ENCODE measurements at regions not wholly inside any gene's neighbourhood (a gene's known extent, or its start where the extent isn't known, plus 50 kb on each side); places are given as distances from the start of the nearest gene placed in this dataset.
"Not testable (repeated sequence)": the region's sequence is repeated elsewhere in the genome, so short reads cannot be mapped to it uniquely, and the experiment has no call there.

- in situ Hi-C loops (cut with HindIII; ENCODE audit: low sequenced_read_pairs) = no loop called here
- no peak for DNase-seq (ENCODE audit: low spot score)
Measured at GRCh38 chr12:60212159-60213000, 616.6 kb downstream of the SLC16A7 start.

DNA sequence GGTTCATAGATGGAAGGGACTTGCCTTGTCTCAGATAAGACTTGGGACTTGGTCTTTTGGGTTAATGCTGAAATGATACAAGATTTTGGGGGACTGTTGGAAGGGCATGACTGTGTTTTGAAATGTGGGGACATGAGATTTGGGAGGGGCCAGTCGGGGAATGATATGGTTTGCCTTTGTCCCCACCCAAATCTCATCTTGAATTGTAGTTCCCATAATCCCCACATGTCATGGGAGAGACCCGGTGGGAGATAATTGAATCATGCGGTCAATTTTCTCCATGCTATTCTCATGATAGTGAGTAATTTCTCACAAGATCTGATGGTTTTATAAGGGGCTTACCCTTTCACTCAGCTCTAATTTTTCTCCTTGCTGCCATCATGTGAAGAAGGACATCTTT lies 617.4 kb downstream of the SLC16A7 start:
- DNase-seq (ENCODE audit: low spot score); in situ Hi-C loops (cut with HindIII; ENCODE audit: low sequenced_read_pairs): not testable (repeated sequence)

DNA sequence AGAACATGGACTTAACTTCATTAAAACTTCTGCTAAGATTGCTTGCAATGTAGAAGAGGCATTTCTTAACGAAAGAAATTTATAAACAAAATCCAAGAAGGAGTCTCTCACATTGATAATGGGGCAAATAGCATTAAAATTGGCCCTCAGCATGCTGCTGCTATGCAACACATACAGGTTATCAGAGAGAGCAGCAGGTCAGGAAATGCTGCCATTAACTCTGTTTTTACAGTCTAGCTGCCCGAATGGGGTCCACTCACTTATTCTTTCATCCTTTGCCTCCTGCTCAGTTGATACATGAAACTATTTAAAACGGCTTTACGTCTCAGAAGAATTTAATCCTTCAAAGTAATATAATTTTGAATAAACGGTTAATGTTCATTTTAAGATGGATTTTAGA lies 620.4 kb downstream of the SLC16A7 start:
- no peak for DNase-seq (ENCODE audit: low spot score)
- in situ Hi-C loops (cut with HindIII; ENCODE audit: low sequenced_read_pairs) = no loop called here

DNA sequence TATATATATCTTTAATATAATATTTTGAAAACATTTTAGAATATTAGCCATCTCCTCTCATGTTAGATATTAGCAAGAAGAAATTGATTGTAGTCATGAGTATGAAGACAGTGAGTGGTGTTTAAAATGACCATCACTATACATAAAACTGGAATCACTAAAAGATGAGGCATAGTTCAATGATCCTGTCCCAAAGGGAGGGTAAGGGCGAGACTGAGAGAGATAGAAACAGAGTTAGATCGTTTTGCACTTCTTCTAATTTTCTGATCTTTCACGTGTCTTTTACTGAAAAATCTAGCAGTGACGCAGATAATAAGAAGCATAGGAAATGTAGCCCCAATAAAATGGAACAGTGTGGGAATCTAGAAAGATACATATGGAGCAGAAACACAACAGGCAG lies 627.4 kb downstream of the SLC16A7 start:
- no peak for DNase-seq (ENCODE audit: low spot score)
- in situ Hi-C loops (cut with HindIII; ENCODE audit: low sequenced_read_pairs) = no loop called here

DNA sequence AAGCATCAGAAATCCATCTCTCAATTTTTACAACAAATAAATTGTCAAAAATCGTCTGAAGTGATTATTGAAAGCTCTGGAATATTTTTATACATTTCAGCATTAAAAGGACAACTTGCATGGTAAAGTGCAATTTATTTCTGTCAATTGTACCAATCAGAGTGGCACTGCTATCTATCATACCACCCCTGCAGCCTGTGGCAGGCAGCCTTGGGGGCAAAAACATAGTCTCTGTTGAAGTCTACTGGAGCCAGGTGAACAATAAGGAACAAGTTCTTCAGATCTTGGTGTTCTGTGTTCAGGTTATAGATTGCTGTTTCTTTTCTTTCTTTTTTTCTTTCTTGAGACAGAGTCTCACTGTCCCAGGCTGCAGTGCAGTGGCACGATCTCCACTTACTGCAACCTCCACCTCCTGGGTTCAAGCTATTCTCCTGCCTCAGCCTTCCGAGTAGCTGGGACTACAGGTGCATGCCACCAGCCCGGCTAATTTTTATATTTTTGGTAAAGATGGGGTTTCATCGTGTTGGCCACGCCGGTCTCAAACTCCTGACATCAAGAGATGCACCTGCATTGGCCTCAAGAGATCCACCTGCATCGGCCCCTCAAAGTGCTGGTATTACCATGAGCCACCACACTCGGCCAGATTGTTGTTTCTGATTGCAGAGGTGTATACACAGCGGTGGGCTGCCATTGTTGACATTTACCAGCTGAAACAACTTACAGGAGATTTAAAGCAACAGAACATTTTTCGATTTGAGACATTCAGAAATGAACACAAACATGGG lies 629.6 kb downstream of the SLC16A7 start:
- in situ Hi-C loops (cut with HindIII; ENCODE audit: low sequenced_read_pairs) = no loop called here
- no peak for DNase-seq (ENCODE audit: low spot score)

GRCh38 chr12:60227916-60228315 lies 632.1 kb downstream of the SLC16A7 start:
- in situ Hi-C loops (cut with HindIII; ENCODE audit: low sequenced_read_pairs) = no loop called here

DNA sequence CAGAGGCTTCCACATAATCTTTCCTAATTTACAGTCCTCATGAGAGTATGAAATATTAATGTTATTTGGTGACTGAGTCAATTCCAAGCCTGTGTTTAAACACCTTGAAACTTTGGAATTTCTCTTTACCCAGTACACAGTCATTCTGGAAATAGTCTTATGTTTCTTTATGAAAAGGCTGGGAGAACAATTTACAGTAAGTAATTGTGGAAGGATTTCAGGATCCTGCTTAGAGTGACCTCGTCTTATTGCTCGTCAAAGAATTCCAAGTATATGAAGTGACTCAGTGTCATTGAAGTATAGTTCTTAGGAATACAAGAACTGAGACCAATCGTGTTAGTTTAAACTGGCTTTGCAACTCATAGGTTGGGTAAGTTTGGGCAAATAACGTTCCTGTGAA lies 634.2 kb downstream of the SLC16A7 start:
- in situ Hi-C loops (cut with HindIII; ENCODE audit: low sequenced_read_pairs) = no loop called here
- DNase-seq (ENCODE audit: low spot score) = no peak

More at GRCh38 chr12:60227916-60228315, 632.1 kb downstream of the SLC16A7 start:
- DNase-seq (ENCODE audit: low spot score) = no peak

DNA sequence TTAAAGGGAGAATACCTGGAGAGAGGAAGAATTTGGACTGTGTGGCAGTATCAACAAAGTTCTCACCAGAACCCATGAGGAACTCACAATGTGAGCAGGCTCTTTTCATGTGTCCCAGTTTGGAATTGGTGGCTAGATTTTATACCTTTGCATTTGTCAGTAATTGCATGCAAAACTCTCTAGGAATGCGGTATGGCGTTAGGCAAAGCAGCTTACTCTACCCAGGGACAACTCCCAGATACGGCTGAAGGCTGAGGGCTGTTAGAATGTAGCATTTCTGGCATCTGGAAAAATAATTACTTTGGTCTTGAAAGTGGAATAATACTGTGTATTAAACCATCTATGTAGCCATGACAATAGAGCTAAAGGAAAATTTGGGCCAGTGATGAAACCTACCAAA lies 635.5 kb downstream of the SLC16A7 start:
- no peak for DNase-seq (ENCODE audit: low spot score)
- in situ Hi-C loops (cut with HindIII; ENCODE audit: low sequenced_read_pairs) = no loop called here

- DNase-seq (ENCODE audit: low spot score) = no peak
- in situ Hi-C loops (cut with HindIII; ENCODE audit: low sequenced_read_pairs) = no loop called here
Measured at GRCh38 chr12:60231976-60232907, 636.4 kb downstream of the SLC16A7 start.

- DNase-seq (ENCODE audit: low spot score); in situ Hi-C loops (cut with HindIII; ENCODE audit: low sequenced_read_pairs): not testable (repeated sequence)
Measured at GRCh38 chr12:60234611-60235195, 638.9 kb downstream of the SLC16A7 start.

- no peak for DNase-seq (ENCODE audit: low spot score)
- in situ Hi-C loops (cut with HindIII; ENCODE audit: low sequenced_read_pairs) = no loop called here
Measured at GRCh38 chr12:60235261-60235660, 639.4 kb downstream of the SLC16A7 start.

DNA sequence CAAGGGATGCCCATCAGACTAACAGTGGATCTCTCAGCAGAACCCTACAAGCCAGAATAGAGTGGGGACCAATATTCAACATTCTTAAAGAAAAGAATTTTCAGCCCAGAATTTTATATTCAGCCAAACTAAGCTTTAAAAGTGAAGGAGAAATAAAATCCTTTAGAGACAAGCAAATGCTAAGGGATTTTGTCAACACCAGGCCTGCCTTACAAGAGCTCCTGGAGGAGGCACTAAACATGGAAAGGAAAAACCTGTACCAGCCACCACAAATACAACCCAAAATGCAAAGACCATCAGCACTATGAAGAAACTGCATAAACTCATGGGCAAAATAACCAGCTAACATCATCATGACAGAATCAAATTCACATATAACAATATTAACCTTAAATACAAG lies 640.6 kb downstream of the SLC16A7 start:
- in situ Hi-C loops (cut with HindIII; ENCODE audit: low sequenced_read_pairs); DNase-seq (ENCODE audit: low spot score): not testable (repeated sequence)

GRCh38 chr12:60240891-60241290 lies 645.1 kb downstream of the SLC16A7 start:
- in situ Hi-C loops (cut with HindIII; ENCODE audit: low sequenced_read_pairs) = no loop called here
- no peak for DNase-seq (ENCODE audit: low spot score)

GRCh38 chr12:60251091-60251490 lies 655.3 kb downstream of the SLC16A7 start:
- in situ Hi-C loops (cut with HindIII; ENCODE audit: low sequenced_read_pairs) = no loop called here

DNA sequence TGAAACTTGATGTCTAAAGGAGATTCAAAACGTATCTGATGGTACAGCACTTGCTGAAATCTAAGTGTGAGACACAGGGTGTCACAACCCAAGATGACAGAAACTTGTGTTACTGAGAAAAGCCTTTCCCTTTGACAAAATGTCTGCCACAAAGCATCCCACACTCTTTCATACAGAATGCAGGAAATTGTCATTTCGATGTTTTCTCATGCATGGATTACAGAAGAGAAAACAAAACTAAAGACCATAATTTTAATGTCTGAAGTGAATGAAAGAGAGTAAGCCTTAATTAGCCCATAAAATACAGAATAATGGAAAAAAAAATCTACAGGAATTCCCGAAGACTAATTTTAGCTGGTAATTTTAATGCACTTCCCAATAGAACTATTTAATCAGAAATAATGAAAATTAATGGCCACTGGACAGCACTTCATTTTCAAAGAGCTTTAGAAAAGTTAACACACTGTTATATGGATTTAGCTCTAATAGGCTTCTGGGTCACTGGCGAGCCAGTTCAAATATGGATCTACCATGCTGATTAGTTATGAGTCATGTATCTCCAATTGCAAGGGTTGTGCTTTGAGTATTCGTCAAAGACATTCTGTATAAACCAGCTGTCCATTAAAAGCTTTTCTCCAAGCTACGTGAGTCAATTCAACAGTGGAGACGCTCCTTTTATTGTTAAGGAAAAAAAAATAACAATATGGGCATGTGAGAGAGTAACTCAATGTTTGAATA lies 656.7 kb downstream of the SLC16A7 start:
- in situ Hi-C loops (cut with HindIII; ENCODE audit: low sequenced_read_pairs) = no loop called here
- DNase-seq (ENCODE audit: low spot score) = no peak

More at GRCh38 chr12:60251091-60251490, 655.3 kb downstream of the SLC16A7 start:
- DNase-seq (ENCODE audit: low spot score) = no peak

DNA sequence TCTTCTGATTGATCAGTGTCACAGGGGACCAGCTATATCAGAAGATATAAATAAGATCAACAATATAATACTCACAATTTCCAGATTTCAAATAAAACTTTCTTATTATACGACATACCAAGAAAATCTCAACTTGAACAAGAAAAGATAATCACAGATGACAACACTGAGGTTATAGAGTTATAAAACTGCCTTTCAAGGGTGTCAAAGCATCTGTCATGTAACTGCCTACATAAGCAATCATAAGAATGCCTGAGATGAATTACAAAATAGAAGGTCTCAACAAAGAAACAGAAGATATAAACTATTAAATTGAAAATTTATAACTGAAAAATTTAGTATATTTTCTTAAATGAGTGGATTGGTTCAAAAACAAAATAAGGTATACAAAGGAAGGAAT lies 659.2 kb downstream of the SLC16A7 start:
- DNase-seq (ENCODE audit: low spot score) = no peak
- in situ Hi-C loops (cut with HindIII; ENCODE audit: low sequenced_read_pairs) = no loop called here

DNA sequence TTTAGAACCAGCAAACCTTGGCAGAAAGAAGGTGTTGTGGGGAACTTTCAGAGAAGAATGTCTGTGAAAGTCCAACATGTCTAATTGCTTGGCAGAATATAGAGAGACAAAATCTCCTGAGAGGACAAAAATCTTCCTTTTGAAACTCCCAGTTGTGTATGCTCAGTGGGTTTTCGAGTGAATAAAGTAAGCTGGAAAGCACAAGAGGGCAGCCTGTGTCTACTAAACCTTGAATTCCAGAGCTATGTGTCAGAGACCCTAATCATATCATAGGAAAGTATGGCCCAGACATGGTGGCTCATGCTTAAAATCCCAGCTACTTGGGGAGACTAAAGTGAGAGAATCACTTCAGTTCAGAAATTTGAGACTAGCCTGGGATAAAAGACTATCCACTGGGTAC lies 661.2 kb downstream of the SLC16A7 start:
- in situ Hi-C loops (cut with HindIII; ENCODE audit: low sequenced_read_pairs) = no loop called here
- DNase-seq (ENCODE audit: low spot score) = no peak

- no peak for DNase-seq (ENCODE audit: low spot score)
- in situ Hi-C loops (cut with HindIII; ENCODE audit: low sequenced_read_pairs) = no loop called here
Measured at GRCh38 chr12:60259225-60259624, 663.4 kb downstream of the SLC16A7 start.

Data from G401 (cell line).